HG03139 (cell line): ENCODE measurements at regions not wholly inside any gene's neighbourhood (a gene's known extent, or its start where the extent isn't known, plus 50 kb on each side); places are given as distances from the start of the nearest gene placed in this dataset.
"Not testable (repeated sequence)": the region's sequence is repeated elsewhere in the genome, so short reads cannot be mapped to it uniquely, and the experiment has no call there.

Experiments used
- ATAC-seq: cut with Tn5 transposase; IDR thresholded peaks from one replicate; pipeline ENCODE4 v1.9.1; 2021; ENCODE audit not compliant: unreplicated experiment

- ATAC-seq: no peak
Observed at GRCh38 chr3:19825193-19825592, 108.8 kb downstream of the EFHB start.

DNA sequence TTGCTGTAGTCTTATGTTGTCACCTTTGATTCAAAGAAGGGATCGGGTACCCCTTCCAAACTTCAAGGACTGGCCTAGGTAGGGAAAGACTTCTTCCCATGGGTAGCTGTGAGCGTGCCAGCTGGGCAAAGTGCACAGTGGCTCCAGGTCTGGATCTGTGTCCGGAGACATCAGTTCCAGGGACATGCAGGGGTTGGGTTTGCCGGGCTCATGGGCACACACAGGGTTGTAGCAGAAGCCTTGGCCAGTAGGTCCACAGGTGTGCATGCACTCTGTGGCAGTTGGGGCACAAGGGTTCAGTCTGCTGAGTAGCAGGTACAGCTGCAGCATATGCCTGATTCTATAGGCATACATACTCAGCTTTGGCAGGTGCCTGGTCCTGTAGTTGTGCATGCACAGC, 111.2 kb downstream of the EFHB start:
- ATAC-seq: no peak

- no peak for ATAC-seq
Observed at GRCh38 chr3:19816631-19817030, 117.4 kb downstream of the EFHB start.

- no peak for ATAC-seq
Observed at GRCh38 chr3:19815805-19816204, 118.2 kb downstream of the EFHB start.

DNA sequence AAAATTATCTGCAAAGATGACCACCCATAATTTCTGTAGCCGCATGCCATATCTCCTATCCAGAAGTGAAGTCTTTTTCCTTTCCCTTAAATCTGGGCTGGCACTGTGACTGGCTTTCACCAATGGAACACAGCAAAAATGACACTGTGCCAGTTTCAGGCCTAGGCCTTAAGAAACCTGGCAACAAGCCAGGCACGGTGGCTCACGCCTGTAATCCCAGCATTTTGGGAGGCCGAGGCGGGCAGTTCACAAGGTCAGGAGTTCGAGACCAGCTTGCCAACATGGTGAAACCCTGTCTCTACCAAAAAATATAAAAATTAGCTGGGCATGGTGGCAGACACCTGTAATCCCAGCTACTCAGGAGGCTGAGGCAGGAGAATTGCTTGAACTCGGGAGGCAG, 120.3 kb downstream of the EFHB start:
- ATAC-seq: not testable (repeated sequence)

DNA sequence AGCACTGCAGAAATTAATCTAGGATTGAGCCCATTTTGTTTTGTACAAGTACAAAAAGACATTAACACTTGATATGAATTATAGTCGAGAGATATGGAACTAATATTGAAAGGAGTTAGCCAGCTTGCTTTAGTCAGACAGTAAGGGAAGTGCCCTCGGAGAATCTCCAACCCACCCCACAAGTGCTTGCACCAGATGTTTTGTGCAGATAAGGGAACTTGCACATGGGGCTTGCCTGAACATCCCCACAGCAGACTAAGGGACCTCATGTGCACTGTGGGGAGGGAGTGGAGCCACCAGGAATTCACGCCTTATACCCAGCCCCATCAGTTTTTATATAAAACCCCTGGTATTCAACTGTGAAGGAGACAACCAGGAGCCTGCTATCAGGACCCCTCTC, 122.3 kb downstream of the EFHB start:
- no peak for ATAC-seq

DNA sequence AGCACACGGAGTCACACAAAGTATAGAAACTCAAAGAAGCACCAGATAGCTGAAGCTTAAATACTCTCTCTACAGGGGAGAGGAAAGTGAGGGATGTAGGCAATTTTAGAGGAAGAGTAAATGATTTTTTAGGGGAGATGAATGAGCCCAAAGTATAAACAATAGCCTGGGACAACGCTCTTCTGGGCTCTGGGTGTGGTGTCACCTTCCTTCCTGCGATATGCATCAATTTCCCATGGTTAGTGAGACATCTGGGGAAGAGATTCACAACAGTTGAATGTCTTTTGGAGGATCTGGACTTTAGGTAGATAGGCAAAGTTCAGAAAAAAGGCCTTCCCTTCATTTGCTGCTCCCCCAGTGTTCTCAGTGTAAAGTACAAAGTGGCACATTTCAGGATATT, 125.2 kb downstream of the EFHB start:
- no peak for ATAC-seq

DNA sequence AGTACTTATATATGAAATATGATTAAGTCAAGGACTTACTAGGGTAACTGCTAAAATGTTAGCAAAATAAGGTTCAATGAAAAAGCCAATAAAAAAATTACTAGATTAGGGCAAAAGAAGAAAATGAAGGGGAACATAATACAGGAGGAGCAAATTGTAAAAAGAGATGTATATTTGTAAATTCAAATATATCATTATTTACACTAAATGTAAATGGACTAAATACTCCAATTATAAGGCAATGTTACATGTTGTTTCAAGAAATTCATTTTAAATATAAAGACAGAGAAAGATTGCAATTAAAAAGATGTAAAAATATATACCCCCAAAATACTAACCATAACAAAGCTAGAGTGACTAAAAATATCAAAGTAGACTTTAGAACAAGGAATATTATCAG, 134.1 kb downstream of the EFHB start:
- ATAC-seq: no peak

DNA sequence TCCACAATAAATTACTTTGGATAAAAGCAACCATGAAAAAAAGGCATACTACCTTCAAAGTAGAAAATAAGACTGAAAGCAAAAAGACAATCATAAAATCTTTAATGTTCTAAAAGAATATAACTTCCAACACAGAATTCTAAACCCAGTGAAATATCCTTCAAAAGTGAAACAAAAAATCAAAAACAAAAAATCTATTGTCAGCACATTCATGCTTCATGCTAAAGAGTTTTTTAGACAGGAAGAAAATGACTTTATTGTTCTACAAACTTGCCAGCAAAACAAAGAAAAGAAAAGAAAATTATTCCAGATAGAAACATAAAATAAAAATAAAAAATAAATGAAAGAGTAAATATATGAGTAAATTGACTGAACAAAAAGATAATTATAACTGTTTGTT, 134.9 kb downstream of the EFHB start:
- ATAC-seq: no peak

DNA sequence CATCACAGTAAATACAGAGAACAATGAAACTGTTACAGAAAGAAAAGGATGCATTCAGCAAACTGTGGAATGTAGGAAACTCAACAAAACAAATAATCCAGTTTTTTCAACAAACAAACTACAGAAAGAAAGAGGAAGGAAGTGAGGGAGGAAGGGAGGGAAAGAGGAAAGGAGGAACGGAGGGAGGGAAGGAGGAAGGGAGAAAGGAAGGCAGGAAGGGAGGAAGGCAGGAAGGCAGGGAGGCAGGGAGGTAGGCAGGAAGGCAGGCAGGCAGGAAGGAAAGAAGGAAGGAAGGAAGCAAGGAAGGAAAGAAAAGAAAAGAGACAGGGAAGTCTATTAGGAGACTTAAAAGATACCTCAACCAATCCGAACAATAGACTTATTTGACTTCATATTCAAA, 135.7 kb downstream of the EFHB start:
- no peak for ATAC-seq

- no peak for ATAC-seq
Observed at GRCh38 chr3:19792388-19792787, 141.6 kb downstream of the EFHB start.

DNA sequence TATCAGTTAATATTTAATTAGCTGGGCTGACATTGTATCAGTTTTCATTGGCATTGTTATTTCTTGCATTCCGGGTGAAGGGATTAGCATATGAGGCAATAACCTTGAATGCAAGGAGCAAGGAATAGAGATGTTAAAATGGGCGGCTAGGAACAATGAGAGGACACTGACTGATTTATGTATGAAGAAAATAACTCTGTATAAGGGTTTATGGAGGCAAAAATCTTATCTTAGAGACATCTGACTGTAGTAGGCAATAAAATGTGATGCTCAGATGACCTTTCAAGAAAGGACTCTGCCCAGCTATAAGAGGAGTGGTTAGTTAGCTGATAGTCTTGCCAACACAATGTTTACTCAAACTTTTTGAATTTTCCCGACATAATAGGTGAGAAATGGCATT, 158.3 kb downstream of the EFHB start:
- no peak for ATAC-seq

GRCh38 chr3:19769694-19770093, 164.3 kb downstream of the EFHB start:
- ATAC-seq: no peak

GRCh38 chr3:19765954-19766353, 168.1 kb downstream of the EFHB start:
- ATAC-seq: no peak

DNA sequence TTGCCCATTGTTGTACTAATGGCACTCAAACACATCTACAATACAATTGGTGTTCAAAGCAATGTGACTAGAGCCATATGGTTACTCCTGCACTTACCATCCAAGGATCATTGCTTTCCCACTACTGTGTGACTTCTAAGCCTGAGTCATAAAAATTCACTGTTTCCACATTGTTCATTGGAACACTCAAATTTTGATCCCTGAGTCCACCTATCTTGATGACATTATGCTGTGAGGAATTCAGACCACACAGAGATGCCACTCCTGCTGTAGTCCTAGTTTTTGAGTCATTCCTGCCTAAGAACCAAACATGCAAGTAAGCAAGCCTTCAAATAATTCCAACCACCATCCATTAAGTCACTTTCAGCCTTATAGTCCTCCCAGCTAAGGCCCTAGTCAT, 176.2 kb downstream of the EFHB start:
- no peak for ATAC-seq

DNA sequence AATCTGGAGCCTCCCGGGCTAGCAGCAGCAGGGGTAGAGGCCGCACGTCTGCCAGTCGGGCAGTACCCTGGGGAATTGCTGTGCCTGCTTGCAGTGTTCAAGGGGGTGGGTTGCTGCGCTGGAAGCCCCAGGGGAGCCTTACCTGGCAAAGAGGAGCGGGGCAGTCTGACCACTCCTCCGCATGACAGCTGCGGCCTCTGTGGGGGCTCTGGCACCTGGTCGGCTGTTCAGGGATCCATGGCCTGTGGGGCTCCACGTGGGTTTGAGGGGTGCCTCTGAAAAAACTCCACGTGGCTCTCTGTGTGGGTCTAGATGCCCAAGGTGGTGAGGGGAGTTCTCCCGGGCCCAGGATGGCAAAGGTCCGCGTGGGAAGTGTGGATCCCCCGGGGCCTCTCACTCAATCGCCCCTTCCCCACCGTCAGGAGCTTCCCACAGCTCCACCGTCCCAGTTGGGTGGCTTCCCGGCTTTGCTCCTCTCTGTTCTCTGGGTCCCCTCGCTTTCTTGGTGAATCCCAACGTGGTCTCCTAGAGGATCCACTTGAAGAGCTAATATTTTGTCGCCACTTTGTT, 184.5 kb downstream of the EFHB start:
- no peak for ATAC-seq

DNA sequence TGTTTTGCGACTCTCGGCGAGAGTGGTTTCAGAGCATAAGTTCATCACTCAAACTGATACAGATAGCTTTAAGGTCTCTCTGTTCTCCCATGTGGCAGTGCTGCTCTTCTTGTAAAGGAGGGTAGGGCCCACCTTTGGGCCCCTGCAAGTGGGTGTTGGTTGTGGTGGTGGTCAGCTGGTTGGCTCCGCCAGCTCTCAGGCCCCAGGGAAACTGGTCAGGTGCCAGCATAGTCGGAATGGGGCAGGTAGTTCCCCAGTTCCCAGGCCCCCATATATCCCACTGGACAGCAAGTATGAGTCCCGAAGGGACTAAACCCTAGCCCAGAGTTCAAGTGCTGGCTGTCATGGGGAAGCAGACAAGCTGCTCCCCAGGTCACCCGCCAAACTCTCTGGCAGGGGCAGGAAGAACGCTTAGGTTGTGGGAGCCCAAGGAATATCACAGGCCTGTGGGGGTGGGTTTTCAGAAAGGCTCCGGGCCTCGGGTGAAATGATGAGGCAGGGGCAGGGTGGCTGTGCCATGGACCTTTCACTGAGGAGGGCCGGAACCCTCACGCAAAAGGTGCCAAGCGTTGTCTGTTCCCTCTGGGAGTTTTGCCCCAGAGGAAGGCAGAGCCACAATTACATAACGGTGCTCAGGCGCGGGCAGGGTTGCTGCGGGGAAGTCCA, 185.1 kb downstream of the EFHB start:
- no peak for ATAC-seq

DNA sequence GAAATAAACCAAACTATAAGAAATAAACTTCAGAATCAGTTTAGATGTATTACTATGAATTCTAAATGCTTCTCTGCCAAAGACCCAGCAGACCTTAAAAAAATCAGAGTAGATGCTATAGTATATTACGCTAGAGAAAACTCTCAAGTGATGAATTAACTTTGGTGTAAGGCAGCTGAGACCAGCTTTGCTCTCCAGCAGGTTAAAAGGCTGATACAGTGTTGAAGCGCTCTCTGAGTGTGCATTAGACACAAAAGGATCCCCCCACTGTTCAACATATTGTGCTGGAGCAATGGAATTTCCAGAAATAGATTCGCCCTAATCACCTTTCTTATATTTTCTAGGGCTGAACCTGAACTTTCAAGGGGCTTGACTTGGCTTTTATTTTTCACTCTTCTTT, 190.0 kb downstream of the EFHB start:
- ATAC-seq: no peak

- no peak for ATAC-seq
Observed at GRCh38 chr3:19742935-19743334, 191.1 kb downstream of the EFHB start.

DNA sequence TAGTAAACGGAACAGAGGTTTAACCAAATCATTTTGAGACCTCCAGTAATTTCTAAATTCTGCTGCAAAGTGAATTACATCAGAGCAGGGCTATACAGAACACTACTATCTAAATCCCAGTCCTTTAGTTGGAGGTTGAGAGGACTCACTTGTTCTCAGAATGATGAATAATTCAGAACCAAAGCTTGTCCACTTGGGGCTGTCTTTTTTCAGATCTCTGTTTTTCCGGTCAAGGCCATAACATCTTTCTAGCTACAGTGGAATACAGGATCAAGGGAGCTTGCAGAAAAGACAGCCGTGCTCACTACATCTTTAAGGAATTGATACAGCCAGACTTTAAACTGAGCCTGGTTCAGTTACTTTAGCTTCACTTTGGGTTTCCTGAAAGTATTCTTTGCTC, 194.5 kb downstream of the EFHB start:
- ATAC-seq: no peak

DNA sequence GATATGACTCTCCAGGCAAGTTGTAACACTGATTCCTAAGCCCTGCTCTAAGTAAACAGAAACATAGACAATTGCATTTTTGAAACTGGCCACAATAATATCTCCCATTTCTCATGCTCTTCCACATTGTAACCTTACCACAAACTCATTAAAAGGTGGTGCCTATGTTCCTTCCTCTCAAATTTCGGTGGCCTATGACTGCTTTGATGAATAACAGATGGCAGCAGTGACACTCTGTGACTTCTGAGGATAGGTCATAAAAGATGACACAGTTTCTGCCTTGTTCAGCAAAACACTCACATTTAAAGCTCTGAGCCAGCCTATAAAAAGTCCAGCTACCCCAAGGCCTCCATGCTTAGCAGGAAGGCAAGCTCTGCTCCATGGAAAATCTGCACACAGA, 195.2 kb downstream of the EFHB start:
- ATAC-seq: no peak

DNA sequence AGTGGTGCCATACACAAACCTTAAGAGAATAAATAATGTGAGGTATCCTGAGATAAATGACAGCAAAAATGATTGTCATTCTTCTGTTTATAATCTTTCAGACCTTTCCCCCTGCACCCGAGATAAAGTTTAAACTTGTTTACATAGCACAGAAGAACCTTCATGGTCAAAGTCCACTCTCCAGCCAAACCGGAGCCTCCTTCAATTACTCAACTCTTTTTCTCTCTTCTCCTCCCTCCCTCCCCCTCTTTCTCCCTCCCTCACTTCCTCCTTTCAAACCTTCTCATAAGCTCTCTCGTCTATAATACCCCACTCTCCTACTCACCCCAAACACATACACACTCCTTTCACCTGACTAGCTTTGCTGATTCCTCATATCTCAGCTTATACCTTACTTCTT, 198.9 kb downstream of the EFHB start:
- no peak for ATAC-seq

- ATAC-seq: no peak
Observed at GRCh38 chr3:19734453-19734852, 199.6 kb downstream of the EFHB start.
